HG02885 (cell line): ENCODE measurements at regions not wholly inside any gene's neighbourhood (a gene's known extent, or its start where the extent isn't known, plus 50 kb on each side); places are given as distances from the start of the nearest gene placed in this dataset.

ENCODE experiments used
- ATAC-seq: cut with Tn5 transposase; IDR thresholded peaks from one replicate; pipeline ENCODE4 v1.9.1; 2021; ENCODE audit warnings: mild to moderate bottlenecking; ENCODE audit not compliant: unreplicated experiment, poor library complexity

- ATAC-seq: no peak
Measured at GRCh38 chr1:87707411-87707810, 378.7 kb downstream of the LMO4 start.

DNA sequence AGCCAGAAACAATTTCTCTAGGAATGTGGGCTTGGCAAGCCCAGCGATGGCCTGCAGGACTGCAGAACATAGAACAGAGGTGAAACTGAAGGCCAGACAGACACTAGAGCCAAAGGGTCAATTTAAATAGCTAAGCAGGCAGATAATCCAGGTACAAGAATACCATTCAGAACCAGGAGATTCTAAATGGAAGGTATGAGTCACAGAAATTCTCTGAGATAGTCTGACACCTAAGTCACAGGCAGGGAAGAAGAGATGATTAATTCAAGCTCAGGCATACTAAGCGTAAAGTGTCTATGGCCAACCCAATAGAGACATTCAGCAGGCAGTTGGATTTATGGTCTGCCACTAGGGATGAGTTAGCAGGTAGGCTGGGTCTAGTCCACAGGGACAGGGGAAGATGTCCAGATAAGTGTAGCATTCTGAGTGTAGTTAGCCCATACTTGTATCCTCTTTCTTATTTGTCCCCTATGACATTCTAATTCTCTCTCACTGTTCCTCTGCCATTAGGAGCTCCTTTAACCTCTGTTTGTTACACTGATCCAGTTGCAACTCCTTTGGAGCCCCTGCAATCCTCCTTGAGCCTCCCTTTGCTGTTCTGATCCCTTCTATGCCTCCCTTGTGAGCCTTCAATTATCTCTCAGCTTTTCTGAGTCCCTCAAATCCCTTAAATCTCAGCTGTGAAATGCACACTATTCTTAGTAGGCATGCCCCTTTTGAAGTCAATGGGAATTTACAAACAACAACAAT, 383.8 kb downstream of the LMO4 start:
- no peak for ATAC-seq

DNA sequence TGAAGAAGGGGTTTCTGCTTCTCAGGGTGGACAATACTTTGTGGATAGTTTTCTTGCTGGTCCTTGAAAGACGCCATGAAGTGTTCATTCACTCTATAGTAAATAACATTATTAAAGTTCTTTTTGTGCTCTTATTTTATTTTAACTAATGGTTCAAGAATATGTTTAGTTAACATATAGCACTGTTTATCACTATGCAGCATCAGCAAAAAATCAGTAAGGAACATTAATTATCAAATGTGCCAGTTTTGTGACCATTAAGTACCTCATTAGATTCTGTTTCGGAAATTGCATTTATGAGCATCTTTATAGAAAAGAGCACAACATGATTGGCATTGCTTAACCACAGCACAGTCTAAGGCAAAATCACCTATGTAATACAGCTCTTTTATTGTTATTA, 385.6 kb downstream of the LMO4 start:
- no peak for ATAC-seq

DNA sequence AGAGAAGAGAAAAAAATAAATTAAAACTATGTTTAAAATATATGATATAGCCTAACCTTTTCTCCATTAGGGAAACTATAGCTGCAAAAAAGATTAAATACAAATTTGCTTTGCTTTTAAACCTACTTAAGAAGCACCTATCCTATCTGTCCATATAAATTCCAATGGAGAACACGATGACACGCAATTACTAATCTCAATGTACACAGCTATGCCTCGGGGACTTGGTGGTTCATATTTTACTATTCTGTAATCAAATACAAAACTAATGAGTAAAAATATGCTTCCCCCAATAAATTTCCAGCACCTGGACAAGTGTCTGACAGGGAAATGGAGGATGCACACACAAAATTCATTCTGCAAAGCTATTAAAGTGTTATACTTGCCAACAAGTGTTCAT, 386.4 kb downstream of the LMO4 start:
- no peak for ATAC-seq

DNA sequence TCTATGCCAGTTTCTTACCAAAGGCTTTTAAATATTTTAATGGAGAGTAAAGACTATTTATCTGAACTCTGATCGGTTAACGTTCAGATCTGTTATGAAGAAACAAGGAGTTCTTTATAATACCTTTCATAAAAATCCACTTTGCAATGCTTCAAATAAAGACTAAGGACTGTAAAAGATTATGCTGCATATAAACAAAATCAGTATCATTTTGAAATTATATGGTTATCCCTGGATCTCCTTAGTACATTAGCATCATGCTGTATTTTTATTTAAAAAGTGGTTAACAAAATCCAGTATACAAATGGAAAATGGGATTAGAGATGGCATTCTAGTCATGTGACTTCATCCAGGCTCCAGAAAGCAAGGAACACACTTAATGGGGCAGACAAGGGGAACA, 386.8 kb downstream of the LMO4 start:
- no peak for ATAC-seq

DNA sequence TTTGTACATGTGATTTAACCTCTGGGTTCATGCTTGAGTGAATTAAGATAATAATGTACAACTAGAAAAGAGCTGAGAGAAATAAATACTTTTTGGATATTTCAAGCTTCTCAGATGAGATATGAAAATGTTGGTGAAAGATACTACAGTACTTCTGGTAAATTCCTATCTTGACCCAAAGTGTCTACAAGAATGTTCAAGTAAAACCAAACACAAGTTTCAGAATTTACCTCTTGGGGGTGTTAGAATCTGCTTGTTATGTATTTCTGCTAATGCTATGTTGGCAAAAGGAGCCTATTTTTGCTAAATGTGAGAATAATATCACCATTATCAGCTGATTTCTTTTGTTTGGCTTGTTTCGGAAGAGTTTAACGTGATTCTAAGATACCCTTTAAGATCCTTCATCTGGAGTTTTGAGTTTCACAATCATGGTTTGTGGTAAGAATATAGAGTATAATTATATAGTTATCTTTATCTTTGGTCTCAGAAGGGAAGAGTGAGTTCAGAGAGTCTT, 388.5 kb downstream of the LMO4 start:
- ATAC-seq: no peak

- no peak for ATAC-seq
Measured at GRCh38 chr1:87718241-87718950, 389.7 kb downstream of the LMO4 start.

DNA sequence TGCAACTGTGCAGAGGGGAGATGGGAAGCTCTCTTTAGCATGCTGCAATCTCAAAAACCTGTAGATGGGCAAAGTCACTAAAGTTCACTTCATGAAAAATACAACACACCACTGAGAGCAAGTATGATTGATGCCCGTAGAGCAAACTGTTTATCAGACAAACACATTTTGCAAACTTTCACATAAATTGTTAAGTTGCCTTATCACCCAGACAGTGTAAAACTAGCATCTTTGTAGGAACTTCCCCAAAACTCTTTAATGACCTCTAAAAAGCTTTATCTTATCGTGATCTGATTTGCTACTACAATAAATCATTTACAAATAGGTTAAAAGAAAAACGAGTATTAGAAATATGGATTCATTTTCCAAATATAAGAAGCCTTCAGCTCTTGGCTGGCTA, 391.0 kb downstream of the LMO4 start:
- ATAC-seq: no peak

DNA sequence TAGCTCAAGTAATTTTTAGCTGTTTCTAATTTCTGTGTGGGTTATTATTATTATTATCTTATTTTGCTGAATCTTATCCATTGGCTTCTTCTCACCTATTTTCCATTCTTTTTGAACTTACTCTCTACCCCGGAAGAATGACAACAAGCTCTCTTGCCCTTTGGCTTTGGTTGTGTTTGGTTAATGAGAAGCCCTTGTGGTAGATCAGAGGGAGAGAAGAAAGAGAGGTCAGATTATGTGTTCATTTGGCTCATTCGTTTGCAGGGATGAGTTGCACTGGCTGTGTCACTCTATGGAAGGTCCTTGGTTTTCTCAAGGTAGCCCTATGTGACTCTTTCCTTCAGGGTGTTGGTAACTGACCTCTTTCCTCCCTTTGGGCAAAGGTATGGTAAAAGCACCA, 391.9 kb downstream of the LMO4 start:
- no peak for ATAC-seq

GRCh38 chr1:87723193-87723592, 394.5 kb downstream of the LMO4 start:
- no peak for ATAC-seq

DNA sequence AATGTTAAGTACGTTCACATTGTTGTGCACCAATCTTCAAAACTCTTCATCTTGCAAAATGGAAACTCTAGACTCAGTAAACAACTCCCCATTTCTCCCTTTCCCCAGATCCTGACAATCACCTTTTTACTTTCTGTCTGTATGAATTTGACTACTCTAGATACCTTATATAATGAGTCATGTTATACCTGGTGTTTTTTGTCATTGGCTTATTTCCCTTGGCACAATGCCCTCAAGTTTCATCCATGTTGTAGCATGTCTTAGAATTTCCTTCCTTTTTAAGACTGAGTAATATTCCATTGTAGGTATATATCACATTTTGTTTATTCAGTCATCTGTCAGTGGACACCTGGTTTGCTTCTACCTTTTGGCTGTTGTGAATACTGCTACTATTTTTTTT, 399.5 kb downstream of the LMO4 start:
- no peak for ATAC-seq

GRCh38 chr1:87730274-87731216, 401.9 kb downstream of the LMO4 start:
- no peak for ATAC-seq

- no peak for ATAC-seq
Measured at GRCh38 chr1:87733386-87733785, 404.7 kb downstream of the LMO4 start.

DNA sequence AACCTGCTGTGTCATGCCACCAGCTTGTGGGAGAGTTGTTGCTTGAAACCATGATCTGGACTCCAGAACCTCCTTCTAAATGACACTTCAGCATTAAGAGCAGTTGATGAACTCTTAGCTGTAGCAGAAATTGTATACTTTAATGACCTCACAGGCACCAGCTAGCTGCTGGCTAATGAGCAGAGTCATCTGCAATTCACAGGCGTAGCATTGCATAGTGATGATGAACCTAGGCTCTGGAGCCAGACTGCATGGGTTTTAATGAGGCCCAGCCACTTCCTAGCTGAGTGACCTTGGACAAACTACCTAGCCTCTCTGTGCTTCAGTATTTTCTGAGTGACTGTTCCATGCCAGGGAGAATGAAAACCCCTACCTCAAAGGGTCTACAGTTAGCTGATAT, 407.1 kb downstream of the LMO4 start:
- ATAC-seq: no peak

DNA sequence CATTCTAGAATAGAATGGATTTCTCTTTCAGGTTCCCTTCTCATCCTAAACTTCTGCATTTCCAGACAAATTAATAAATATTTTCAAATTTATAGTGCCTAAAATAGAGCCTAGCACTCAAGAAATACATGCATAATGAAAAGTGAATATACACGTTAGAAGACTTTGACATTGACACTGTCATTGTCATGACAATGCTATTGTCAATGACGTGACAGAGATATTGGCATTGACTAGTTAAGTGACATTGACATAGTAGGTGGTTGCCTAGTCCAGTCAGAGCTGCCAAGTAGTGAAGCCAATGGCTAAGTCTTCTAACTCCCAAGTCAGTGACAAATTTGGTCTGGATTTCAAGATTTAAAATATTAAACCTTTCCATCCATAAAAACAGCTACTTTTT, 410.5 kb downstream of the LMO4 start:
- ATAC-seq: no peak

DNA sequence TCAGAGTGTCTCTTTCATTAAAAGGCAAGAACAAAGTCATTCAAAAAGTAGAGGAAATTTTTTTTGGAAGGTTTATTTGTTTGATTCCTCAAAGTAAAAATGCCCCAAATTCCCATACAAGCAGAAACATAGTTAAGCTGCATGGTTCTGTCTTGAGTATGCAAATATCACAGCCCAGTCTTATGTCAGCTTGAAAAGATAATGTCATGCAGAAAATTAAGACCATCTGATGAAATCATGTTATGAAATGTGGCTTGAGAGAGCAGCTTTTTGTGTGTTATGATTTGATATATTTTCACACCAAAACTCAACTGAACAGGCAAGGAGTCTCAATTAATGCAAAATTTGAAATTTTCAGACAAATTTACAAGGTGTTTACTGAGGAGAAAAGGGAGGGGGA, 411.0 kb downstream of the LMO4 start:
- ATAC-seq: no peak

DNA sequence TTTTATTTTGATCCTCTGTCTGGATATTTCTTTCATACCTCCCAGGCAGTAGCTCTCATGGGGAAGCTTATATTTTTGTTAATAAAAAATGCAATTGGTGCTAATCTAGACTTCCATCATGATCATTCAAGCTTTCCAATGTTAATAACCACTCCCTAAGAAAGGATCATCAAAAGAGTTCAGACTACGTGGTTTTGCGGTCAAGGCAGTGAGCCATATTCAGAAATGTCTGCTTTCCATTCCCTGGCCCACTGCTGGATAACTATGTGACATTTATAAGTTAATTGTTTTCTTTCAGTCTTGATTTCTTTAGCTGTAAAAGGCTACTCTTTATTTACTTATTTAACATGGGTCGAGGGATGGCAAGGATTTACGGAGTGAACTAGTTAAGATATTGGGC, 414.6 kb downstream of the LMO4 start:
- ATAC-seq: no peak

DNA sequence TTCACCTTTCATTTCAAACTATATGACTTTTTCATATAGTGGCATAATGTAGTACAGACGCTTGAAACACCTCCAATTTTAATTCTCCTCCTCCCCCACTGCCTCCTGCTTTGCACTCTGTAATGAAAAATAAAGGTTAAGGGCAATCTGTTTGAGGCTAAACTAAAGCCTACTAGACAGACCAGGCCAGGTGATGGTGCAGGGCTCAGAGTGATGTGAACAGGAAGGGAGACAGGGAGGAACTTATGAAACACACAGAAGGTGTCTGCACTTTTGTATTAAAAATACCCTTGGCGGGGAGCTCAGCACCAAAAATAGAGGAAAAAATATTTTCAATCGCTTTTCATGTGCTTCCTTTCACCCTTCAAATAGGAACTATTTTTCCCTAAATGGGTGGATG, 415.4 kb downstream of the LMO4 start:
- no peak for ATAC-seq

DNA sequence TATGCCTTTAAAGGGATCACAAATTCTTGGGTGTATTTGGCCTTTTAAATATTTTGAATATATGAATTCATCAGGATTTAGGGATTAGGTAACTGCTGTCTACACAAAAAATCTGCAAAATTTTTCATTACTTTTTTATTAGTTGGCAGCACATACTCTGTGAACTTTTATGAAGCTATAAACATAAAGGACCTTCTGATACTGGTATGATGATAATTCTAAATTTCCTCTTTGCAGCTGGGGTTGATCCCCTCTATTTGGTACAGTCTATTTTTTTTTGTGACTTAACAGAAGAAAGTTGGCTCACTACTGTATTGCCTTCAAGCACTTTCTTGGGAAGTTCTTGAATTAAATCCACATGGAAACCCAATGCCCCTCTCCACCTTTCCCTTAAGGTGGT, 416.1 kb downstream of the LMO4 start:
- ATAC-seq: no peak

DNA sequence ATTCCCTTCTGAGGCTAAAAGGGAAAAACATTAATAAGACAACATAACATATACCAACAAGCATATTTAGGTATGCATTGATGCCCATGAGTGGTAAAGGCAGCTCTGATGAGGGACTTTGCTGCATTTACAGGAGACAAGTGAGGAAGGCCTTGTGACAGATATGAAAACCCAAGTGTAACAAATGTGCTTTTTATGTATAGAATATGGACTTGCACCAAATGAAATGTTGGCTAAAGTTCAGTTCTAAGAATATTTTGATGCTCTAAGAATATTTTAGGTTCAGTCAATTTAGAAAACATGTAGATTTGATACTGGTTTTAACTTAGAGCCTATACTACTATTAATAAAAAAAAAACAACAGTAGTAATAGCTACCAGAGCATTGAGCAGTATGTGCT, 424.7 kb downstream of the LMO4 start:
- ATAC-seq: no peak

DNA sequence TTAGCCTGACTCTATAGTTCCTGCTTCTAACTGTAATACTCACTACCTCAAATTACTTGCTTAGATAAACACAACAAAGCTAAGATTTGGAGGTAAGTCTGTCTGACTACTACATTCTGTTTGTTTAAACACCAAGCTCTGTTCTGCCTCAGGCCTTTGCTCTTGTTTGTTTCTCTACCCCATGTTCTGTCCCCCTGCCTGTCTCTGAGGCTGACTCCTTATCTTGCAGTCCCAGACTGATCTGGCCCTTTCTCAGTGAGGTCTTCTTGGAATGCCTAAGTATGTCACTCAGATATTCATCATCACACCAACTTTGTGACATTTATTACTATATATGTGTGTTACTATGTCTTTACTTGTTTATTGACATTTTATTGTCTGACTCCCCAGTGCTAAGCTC, 425.5 kb downstream of the LMO4 start:
- no peak for ATAC-seq
